ENCODE measurements at regions not wholly inside any gene's neighbourhood (a gene's known extent, or its start where the extent isn't known, plus 50 kb on each side); places are given as distances from the start of the nearest gene placed in this dataset.

GRCh38 chr4:67234296-67234695, 311.0 kb downstream of the CENPC start:
- DNase-seq (ENCODE audit: low spot score): no peak

GRCh38 chr4:67229148-67229547, 316.2 kb downstream of the CENPC start:
- no peak for DNase-seq (ENCODE audit: low spot score)

GRCh38 chr4:67220861-67221260, 324.4 kb downstream of the CENPC start:
- no peak for DNase-seq (ENCODE audit: low spot score)

GRCh38 chr4:67218883-67219282, 326.4 kb downstream of the CENPC start:
- no peak for DNase-seq (ENCODE audit: low spot score)

- DNase-seq (ENCODE audit: low spot score): no peak
Measured at GRCh38 chr4:67207941-67208441, 337.3 kb downstream of the CENPC start.

- DNase-seq (ENCODE audit: low spot score): no peak
Measured at GRCh38 chr4:67204441-67204840, 340.9 kb downstream of the CENPC start.

- no peak for DNase-seq (ENCODE audit: low spot score)
Measured at GRCh38 chr4:67201334-67201733, 344.0 kb downstream of the CENPC start.

GRCh38 chr4:67198727-67199126, 346.6 kb downstream of the CENPC start:
- no peak for DNase-seq (ENCODE audit: low spot score)

- DNase-seq (ENCODE audit: low spot score): no peak
Measured at GRCh38 chr4:67167849-67168248, 377.5 kb downstream of the CENPC start.

GRCh38 chr4:67162690-67163089, 382.6 kb downstream of the CENPC start:
- no peak for DNase-seq (ENCODE audit: low spot score)

- DNase-seq (ENCODE audit: low spot score): no peak
Measured at GRCh38 chr4:67161311-67161710, 384.0 kb downstream of the CENPC start.

- no peak for DNase-seq (ENCODE audit: low spot score)
Measured at GRCh38 chr4:67160394-67160793, 384.9 kb downstream of the CENPC start.

- no peak for DNase-seq (ENCODE audit: low spot score)
Measured at GRCh38 chr4:67158666-67159065, 386.6 kb downstream of the CENPC start.

GRCh38 chr4:67152976-67153375, 392.3 kb downstream of the CENPC start:
- DNase-seq (ENCODE audit: low spot score): no peak

GRCh38 chr4:67151376-67152343, 393.6 kb downstream of the CENPC start:
- no peak for DNase-seq (ENCODE audit: low spot score)

GRCh38 chr4:67141586-67141985, 403.7 kb downstream of the CENPC start:
- no peak for DNase-seq (ENCODE audit: low spot score)

- no peak for DNase-seq (ENCODE audit: low spot score)
Measured at GRCh38 chr4:67134616-67135015, 410.7 kb downstream of the CENPC start.

- no peak for DNase-seq (ENCODE audit: low spot score)
Measured at GRCh38 chr4:67133162-67133561, 412.1 kb downstream of the CENPC start.

- DNase-seq (ENCODE audit: low spot score): no peak
Measured at GRCh38 chr4:67131224-67131623, 414.1 kb downstream of the CENPC start.

GRCh38 chr4:67130411-67130810, 414.9 kb downstream of the CENPC start:
- DNase-seq (ENCODE audit: low spot score): no peak

GRCh38 chr4:67126570-67126969, 418.7 kb downstream of the CENPC start:
- no peak for DNase-seq (ENCODE audit: low spot score)

- no peak for DNase-seq (ENCODE audit: low spot score)
Measured at GRCh38 chr4:67125636-67126514, 419.4 kb downstream of the CENPC start.

- DNase-seq (ENCODE audit: low spot score): no peak
Measured at GRCh38 chr4:67124716-67125115, 420.6 kb downstream of the CENPC start.
